ENCODE measurements at regions not wholly inside any gene's neighbourhood (a gene's known extent, or its start where the extent isn't known, plus 50 kb on each side); places are given as distances from the start of the nearest gene placed in this dataset.
"Not testable (repeated sequence)": the region's sequence is repeated elsewhere in the genome, so short reads cannot be mapped to it uniquely, and the experiment has no call there.

DNA sequence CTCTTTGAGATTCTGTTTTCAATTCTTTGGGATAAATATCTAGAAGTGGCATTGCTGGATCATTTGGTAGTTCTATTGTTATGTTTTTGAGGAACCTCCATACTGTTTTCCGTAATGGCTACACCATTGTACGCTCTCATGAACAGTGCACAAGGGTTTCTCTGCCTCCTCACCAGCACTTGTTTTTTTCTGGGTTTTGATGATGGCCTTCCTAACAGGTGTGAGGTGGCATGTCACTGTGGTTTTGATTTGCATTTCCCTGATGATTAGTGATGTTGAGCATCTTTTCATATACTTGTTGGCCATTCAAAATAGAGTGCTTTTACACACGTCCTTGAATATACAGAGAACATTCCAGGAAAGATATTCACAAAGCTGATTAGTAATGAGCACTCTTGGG, 86.8 kb upstream of the ADORA2B start:
- not testable (repeated sequence) for H3K27me3 ChIP-seq (ENCODE audit: control insufficient read depth in 3 of 3, insufficient read depth in 3 of 3, low read length in 2 of 3); H3K27ac ChIP-seq (ENCODE audit: low read depth in 1 of 2, low read length in 1 of 2); ATAC-seq (ENCODE audit: insufficient read depth, low FRiP score); H3K9ac ChIP-seq (ENCODE audit: insufficient read depth in 1 of 2, low read length in 2 of 2); H3K4me3 ChIP-seq; H3K4me1 ChIP-seq (ENCODE audit: control insufficient read depth in 5 of 5, insufficient read depth in 5 of 5, low read length in 5 of 5); H3K9me3 ChIP-seq (ENCODE audit: control insufficient read depth in 4 of 4, insufficient read depth in 3 of 4, low read length in 3 of 4); DNase-seq; H3K36me3 ChIP-seq (ENCODE audit: control insufficient read depth in 4 of 4, insufficient read depth in 4 of 4, low read length in 4 of 4)
- WGBS, 2 donors, result 84% methylated on average over 3 of the region's 3 CpGs

DNA sequence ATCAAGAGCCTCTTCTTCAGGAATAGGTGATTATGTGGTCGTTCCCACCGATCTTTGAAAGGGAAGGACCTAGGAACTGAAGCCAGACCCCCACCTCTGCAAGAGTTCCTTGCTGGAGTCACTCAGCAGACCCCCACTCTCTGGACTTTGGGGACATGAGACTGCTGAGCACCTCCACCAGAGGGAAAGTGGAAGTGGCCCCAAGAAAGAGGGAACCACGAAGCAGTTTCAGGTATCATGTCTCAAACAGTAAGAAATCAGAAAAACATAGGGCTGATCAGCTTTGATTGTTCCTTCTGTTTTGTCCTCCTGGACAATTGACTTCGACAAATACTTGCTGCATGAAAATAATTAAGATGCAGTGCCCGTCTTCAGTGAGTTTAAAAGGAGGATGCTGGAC, 84.2 kb upstream of the ADORA2B start:
- not testable (repeated sequence) for DNase-seq; H3K9me3 ChIP-seq (ENCODE audit: control insufficient read depth in 4 of 4, insufficient read depth in 3 of 4, low read length in 3 of 4); H3K4me3 ChIP-seq; ATAC-seq (ENCODE audit: insufficient read depth, low FRiP score); H3K27me3 ChIP-seq (ENCODE audit: control insufficient read depth in 3 of 3, insufficient read depth in 3 of 3, low read length in 2 of 3); H3K4me1 ChIP-seq (ENCODE audit: control insufficient read depth in 5 of 5, insufficient read depth in 5 of 5, low read length in 5 of 5); H3K36me3 ChIP-seq (ENCODE audit: control insufficient read depth in 4 of 4, insufficient read depth in 4 of 4, low read length in 4 of 4); H3K9ac ChIP-seq (ENCODE audit: insufficient read depth in 1 of 2, low read length in 2 of 2); H3K27ac ChIP-seq (ENCODE audit: low read depth in 1 of 2, low read length in 1 of 2)
- 85 to 89% methylated on average over 5 of the region's 5 CpGs for WGBS, 2 donors

DNA sequence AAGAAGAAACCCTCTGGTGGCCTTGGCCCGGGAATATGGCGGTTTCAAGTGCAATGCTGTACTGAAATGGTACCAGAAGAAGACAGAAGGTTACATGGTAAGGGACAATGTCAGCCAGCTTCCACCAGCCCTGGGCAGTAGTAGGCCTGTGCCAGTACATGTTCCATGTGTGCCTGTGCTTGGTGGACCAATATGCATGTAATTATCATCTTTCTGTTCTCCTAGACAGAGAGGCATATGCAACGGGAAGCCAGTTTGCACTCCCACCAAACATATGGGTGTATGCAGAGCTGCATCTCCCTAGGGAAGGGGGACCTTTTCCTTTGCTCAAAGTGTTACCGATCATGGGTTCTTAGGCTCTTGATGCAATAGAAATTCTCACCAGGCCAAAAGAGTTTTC, 80.9 kb upstream of the ADORA2B start:
- not testable (repeated sequence) for ATAC-seq (ENCODE audit: insufficient read depth, low FRiP score); H3K9ac ChIP-seq (ENCODE audit: insufficient read depth in 1 of 2, low read length in 2 of 2); DNase-seq; H3K27ac ChIP-seq (ENCODE audit: low read depth in 1 of 2, low read length in 1 of 2); H3K4me1 ChIP-seq (ENCODE audit: control insufficient read depth in 5 of 5, insufficient read depth in 5 of 5, low read length in 5 of 5); H3K9me3 ChIP-seq (ENCODE audit: control insufficient read depth in 4 of 4, insufficient read depth in 3 of 4, low read length in 3 of 4); H3K36me3 ChIP-seq (ENCODE audit: control insufficient read depth in 4 of 4, insufficient read depth in 4 of 4, low read length in 4 of 4); H3K27me3 ChIP-seq (ENCODE audit: control insufficient read depth in 3 of 3, insufficient read depth in 3 of 3, low read length in 2 of 3); H3K4me3 ChIP-seq
- 90 to 99% methylated on average over 4 of the region's 4 CpGs for WGBS, 2 donors

DNA sequence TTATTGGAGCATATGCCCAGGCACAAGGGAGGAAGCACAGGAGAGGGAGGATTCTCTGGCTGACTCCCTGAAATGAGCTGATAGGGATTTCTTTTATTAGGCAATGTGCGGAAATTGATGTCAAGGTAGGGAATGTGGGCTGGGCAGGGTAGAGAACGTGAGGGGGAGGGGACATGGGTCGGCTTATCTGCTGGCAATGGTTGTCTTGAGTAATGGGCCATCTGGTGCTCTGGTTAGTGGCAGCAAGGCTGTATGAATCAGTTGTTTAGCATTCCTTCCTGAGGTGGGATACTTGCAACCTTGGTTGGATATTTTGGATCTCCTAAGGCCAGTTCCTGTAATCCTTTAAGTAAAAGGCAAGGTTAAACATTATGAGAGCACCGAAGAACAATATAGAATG, 80.5 kb upstream of the ADORA2B start:
- not testable (repeated sequence) for H3K9me3 ChIP-seq (ENCODE audit: control insufficient read depth in 4 of 4, insufficient read depth in 3 of 4, low read length in 3 of 4); H3K36me3 ChIP-seq (ENCODE audit: control insufficient read depth in 4 of 4, insufficient read depth in 4 of 4, low read length in 4 of 4); ATAC-seq (ENCODE audit: insufficient read depth, low FRiP score); H3K4me1 ChIP-seq (ENCODE audit: control insufficient read depth in 5 of 5, insufficient read depth in 5 of 5, low read length in 5 of 5); H3K27me3 ChIP-seq (ENCODE audit: control insufficient read depth in 3 of 3, insufficient read depth in 3 of 3, low read length in 2 of 3); H3K4me3 ChIP-seq; H3K27ac ChIP-seq (ENCODE audit: low read depth in 1 of 2, low read length in 1 of 2); H3K9ac ChIP-seq (ENCODE audit: insufficient read depth in 1 of 2, low read length in 2 of 2); DNase-seq
- 84 to 87% methylated on average over 4 of the region's 4 CpGs for WGBS, 2 donors

DNA sequence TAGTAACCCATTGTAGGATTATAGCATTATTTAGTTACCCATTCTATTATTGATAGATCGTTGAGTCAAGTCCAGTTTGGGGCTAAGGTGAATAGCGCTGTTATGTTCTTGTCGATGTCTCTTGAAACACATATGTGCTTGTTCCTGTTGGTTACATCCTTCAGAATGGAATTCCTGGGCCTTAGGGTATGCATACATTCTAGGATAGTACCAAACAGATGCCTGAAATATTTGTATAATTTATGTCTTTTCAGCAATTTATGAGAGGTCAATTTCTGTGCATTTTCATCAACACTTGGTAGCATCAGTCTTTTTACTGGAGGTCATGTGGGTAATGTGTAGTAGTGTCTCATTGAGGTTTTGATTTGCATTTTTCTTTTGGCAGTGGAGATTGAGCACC, 78.9 kb upstream of the ADORA2B start:
- not testable (repeated sequence) for ATAC-seq (ENCODE audit: insufficient read depth, low FRiP score); H3K9me3 ChIP-seq (ENCODE audit: control insufficient read depth in 4 of 4, insufficient read depth in 3 of 4, low read length in 3 of 4); H3K27me3 ChIP-seq (ENCODE audit: control insufficient read depth in 3 of 3, insufficient read depth in 3 of 3, low read length in 2 of 3); DNase-seq; H3K27ac ChIP-seq (ENCODE audit: low read depth in 1 of 2, low read length in 1 of 2); H3K36me3 ChIP-seq (ENCODE audit: control insufficient read depth in 4 of 4, insufficient read depth in 4 of 4, low read length in 4 of 4); H3K9ac ChIP-seq (ENCODE audit: insufficient read depth in 1 of 2, low read length in 2 of 2); H3K4me1 ChIP-seq (ENCODE audit: control insufficient read depth in 5 of 5, insufficient read depth in 5 of 5, low read length in 5 of 5); H3K4me3 ChIP-seq
- WGBS, 2 donors, result 94 to 98% methylated on average over 3 of the region's 3 CpGs

DNA sequence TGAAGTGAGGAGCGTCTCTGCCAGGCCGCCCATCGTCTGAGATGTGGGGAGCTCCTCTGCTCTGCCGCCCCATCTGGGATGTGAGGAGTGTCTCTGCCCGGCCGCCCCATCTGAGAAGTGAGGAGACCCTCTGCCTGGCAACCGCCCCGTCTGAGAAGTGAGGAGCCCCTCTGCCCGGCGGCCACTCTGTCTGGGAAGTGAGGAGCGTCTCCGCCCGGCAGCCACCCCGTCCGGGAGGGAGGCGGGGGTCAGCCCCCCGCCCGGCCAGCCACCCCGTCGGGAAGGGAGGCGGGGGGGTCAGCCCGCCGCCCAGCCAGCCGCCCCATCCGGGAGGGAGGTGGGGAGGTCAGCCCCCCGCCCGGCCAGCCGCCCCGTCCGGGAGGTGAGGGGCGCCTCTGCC, 77.6 kb upstream of the ADORA2B start:
- not testable (repeated sequence) for H3K4me1 ChIP-seq (ENCODE audit: control insufficient read depth in 5 of 5, insufficient read depth in 5 of 5, low read length in 5 of 5); DNase-seq
- 95 to 99% methylated on average over 20 to 30 of the region's 31 CpGs for WGBS, 2 donors

DNA sequence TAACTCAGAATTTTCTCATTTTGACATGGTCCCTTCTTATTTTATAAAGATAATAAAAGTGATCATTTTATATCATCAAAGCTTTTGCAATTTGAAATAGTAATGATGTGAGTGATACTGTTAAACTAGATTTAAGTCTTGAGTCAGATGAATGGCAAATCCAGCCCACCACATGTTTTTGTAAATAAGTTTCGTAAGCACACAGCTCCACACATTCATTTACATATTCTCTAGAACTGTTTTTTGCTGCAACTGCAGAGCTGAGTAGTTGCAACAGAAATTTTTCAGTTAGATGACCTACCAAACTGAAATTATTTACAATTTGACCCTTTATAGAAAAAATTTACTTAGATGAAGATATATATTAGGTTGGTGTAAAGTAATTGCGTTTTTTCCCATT, 75.1 kb upstream of the ADORA2B start:
- H3K36me3 ChIP-seq (ENCODE audit: control insufficient read depth in 4 of 4, insufficient read depth in 4 of 4, low read length in 4 of 4), result not testable (repeated sequence)
- no CpG with 5 or more reads among the region's 2 CpGs for WGBS, 2 donors

More for the DNA sequence above, 77.6 kb upstream of the ADORA2B start:
- H3K9ac ChIP-seq (ENCODE audit: insufficient read depth in 1 of 2, low read length in 2 of 2); H3K27ac ChIP-seq (ENCODE audit: low read depth in 1 of 2, low read length in 1 of 2); ATAC-seq (ENCODE audit: insufficient read depth, low FRiP score); H3K27me3 ChIP-seq (ENCODE audit: control insufficient read depth in 3 of 3, insufficient read depth in 3 of 3, low read length in 2 of 3); H3K4me3 ChIP-seq; H3K36me3 ChIP-seq (ENCODE audit: control insufficient read depth in 4 of 4, insufficient read depth in 4 of 4, low read length in 4 of 4); H3K9me3 ChIP-seq (ENCODE audit: control insufficient read depth in 4 of 4, insufficient read depth in 3 of 4, low read length in 3 of 4): not testable (repeated sequence)

DNA sequence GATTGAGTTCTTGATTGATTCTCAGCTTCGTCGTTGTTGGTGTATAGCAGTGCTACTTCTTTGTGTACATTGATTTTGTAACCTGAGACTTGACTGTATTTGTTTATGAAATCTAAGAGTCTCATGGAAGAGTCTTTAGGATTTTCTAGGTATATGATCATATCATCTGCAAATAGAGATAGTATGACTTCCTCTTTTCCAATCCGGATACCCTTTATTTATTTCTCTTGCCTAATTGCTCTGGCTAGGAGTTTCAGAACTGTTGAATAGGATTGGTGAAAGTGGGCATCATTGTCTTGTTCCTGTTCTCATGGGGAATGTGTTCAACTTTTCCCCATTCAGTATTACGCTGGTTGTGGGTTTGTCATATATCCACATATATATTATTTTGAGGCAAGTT, 72.3 kb upstream of the ADORA2B start:
- H3K9ac ChIP-seq (ENCODE audit: insufficient read depth in 1 of 2, low read length in 2 of 2); H3K36me3 ChIP-seq (ENCODE audit: control insufficient read depth in 4 of 4, insufficient read depth in 4 of 4, low read length in 4 of 4); H3K27me3 ChIP-seq (ENCODE audit: control insufficient read depth in 3 of 3, insufficient read depth in 3 of 3, low read length in 2 of 3); H3K27ac ChIP-seq (ENCODE audit: low read depth in 1 of 2, low read length in 1 of 2); H3K4me3 ChIP-seq; ATAC-seq (ENCODE audit: insufficient read depth, low FRiP score); H3K4me1 ChIP-seq (ENCODE audit: control insufficient read depth in 5 of 5, insufficient read depth in 5 of 5, low read length in 5 of 5); H3K9me3 ChIP-seq (ENCODE audit: control insufficient read depth in 4 of 4, insufficient read depth in 3 of 4, low read length in 3 of 4); DNase-seq: not testable (repeated sequence)
- 57 to 63% methylated on average over 4 of the region's 4 CpGs for WGBS, 2 donors

More for the DNA sequence above, 75.1 kb upstream of the ADORA2B start:
- not testable (repeated sequence) for ATAC-seq (ENCODE audit: insufficient read depth, low FRiP score); DNase-seq; H3K27ac ChIP-seq (ENCODE audit: low read depth in 1 of 2, low read length in 1 of 2); H3K27me3 ChIP-seq (ENCODE audit: control insufficient read depth in 3 of 3, insufficient read depth in 3 of 3, low read length in 2 of 3); H3K9ac ChIP-seq (ENCODE audit: insufficient read depth in 1 of 2, low read length in 2 of 2); H3K9me3 ChIP-seq (ENCODE audit: control insufficient read depth in 4 of 4, insufficient read depth in 3 of 4, low read length in 3 of 4); H3K4me1 ChIP-seq (ENCODE audit: control insufficient read depth in 5 of 5, insufficient read depth in 5 of 5, low read length in 5 of 5); H3K4me3 ChIP-seq

Data from lung (tissue), 9 donors.